Endothelial cell of umbilical vein (primary cell): ENCODE measurements at regions not wholly inside any gene's neighbourhood (a gene's known extent, or its start where the extent isn't known, plus 50 kb on each side); places are given as distances from the start of the nearest gene placed in this dataset.

Experiments used
- BruUV-seq: library from RNA; stranded (reverse); fragments of 400-500 nt; replicated peaks from 2 replicates; lab custom pipeline; 2021; lab: Mats Ljungman, UMichigan
- CTCF ChIA-PET: fragments of 300-600, 350-600 bp; sonication (Branson Sonifier 250); formaldehyde crosslinking; loops from one replicate; lab custom pipeline; 2021; ENCODE audit warnings: antibody characterized with exemption, inconsistent platforms; lab: Charles Lee
- POLR2A ChIA-PET: fragments of 300-600, 350-600 bp; sonication (Branson Sonifier 250); formaldehyde crosslinking; loops from one replicate; lab custom pipeline; 2021; ENCODE audit warnings: antibody characterized with exemption, inconsistent platforms; lab: Charles Lee
- DNase-seq: peaks from one replicate; pipeline ENCODE4 v3.0.0-alpha.2; 2011; ENCODE audit warnings: low read depth, low spot score
- FAIRE-seq: peaks from 2 replicates; lab custom pipeline; 2011; peaks lifted over from hg19 to GRCh38; lab: Jason Lieb, UNC
- H2AFZ ChIP-seq: 2 replicates; pipeline ENCODE4 v1.6.0; 2012; ENCODE audit warnings: low read depth, low read length, control low read depth, inconsistent platforms
- H3K27ac ChIP-seq: 2 replicates; pipeline ENCODE4 v1.5.1; 2011; ENCODE audit warnings: low read depth, mild to moderate bottlenecking, control low read depth, low read length, moderate library complexity; ENCODE audit not compliant: insufficient read depth
- H3K27me3 ChIP-seq, 2 experiments: 2 replicates each; pipeline versions ENCODE4 v1.6.0 to v1.6.1; 2011; ENCODE audit warnings: low read length in 2 of 2, mixed read lengths in 1 of 2; ENCODE audit not compliant: control insufficient read depth in 2 of 2, insufficient read depth in 2 of 2
- H3K36me3 ChIP-seq, 2 experiments: 2 replicates in 1 of 2; 3 replicates in 1 of 2; pipeline ENCODE4 v1.5.1; 2011; ENCODE audit warnings: low read length in 2 of 2, mild to moderate bottlenecking in 1 of 2, moderate library complexity in 1 of 2; ENCODE audit not compliant: control insufficient read depth in 2 of 2, insufficient read depth in 2 of 2; ENCODE audit errors: extremely low read depth in 1 of 2
- H3K4me1 ChIP-seq: 3 replicates; pipeline ENCODE4 v1.5.1; 2011; ENCODE audit warnings: mild to moderate bottlenecking, low read length; ENCODE audit not compliant: control insufficient read depth, insufficient read depth; ENCODE audit errors: extremely low read depth
- H3K4me2 ChIP-seq: 2 replicates; pipeline ENCODE4 v1.6.1; 2011; ENCODE audit warnings: low read length, control low read depth, mixed read lengths; ENCODE audit not compliant: insufficient read depth
- H3K4me3 ChIP-seq, 3 experiments: fragments of 200-600 bp in 1 of 3; sonication (generic), shearing (Covaris generic) in 1 of 3; replicated peaks in 1 of 3; 2 replicates each; pipeline ENCODE4 v1.5.1; 2011 to 2016; ENCODE audit warnings: control low read depth in 3 of 3, low read length in 3 of 3, mild to moderate bottlenecking in 2 of 3, inconsistent platforms in 1 of 3, low read depth in 1 of 3, moderate library complexity in 1 of 3; ENCODE audit not compliant: insufficient read depth in 1 of 3
- H3K79me2 ChIP-seq: 2 replicates; pipeline ENCODE4 v1.6.0; 2012; ENCODE audit warnings: low read length, inconsistent platforms; ENCODE audit not compliant: control insufficient read depth, insufficient read depth
- H3K9ac ChIP-seq: replicated peaks from 2 replicates; pipeline ENCODE3; 2011; ENCODE audit warnings: low read length, control low read depth; ENCODE audit not compliant: insufficient read depth; ENCODE audit errors: extremely low read depth
- H3K9me1 ChIP-seq: replicated peaks from 3 replicates; pipeline ENCODE4 v1.6.0; 2011; ENCODE audit warnings: mild to moderate bottlenecking, low read length; ENCODE audit not compliant: control insufficient read depth, insufficient read depth; ENCODE audit errors: extremely low read depth
- H3K9me3 ChIP-seq: replicated peaks from 2 replicates; pipeline ENCODE4 v1.5.1; 2012; ENCODE audit warnings: low read length, inconsistent platforms; ENCODE audit not compliant: control insufficient read depth, insufficient read depth
- H4K20me1 ChIP-seq: replicated peaks from 2 replicates; pipeline ENCODE3; 2011; ENCODE audit warnings: mild to moderate bottlenecking, low read length; ENCODE audit not compliant: control insufficient read depth, insufficient read depth; ENCODE audit errors: extremely low read depth
- CTCF ChIP-seq, 2 donors: IDR thresholded peaks; 1 replicate in 1 of 2; 2 replicates in 1 of 2; pipeline ENCODE4 v1.5.1; 2011; ENCODE audit warnings: low read length in 2 of 2, mild to moderate bottlenecking in 2 of 2, moderate library complexity in 2 of 2, control low read depth in 1 of 2, inconsistent platforms in 1 of 2, low read depth in 1 of 2; ENCODE audit not compliant: insufficient read depth in 1 of 2; ENCODE audit errors: extremely low read depth in 1 of 2
- EZH2 ChIP-seq: IDR thresholded peaks from 2 replicates; pipeline ENCODE4 v1.6.1; 2012; ENCODE audit warnings: borderline replicate concordance, low read depth, mild to moderate bottlenecking, moderate library complexity, low read length, inconsistent platforms; ENCODE audit not compliant: severe bottlenecking
- FOS ChIP-seq: IDR thresholded peaks from 2 replicates; pipeline ENCODE4 v1.6.1; 2011; ENCODE audit warnings: mild to moderate bottlenecking, low read length, moderate library complexity, borderline replicate concordance; ENCODE audit not compliant: insufficient read depth
- GATA2 ChIP-seq: IDR thresholded peaks from 2 replicates; pipeline ENCODE4 v1.7.0; 2011; ENCODE audit warnings: low read depth, mild to moderate bottlenecking, moderate library complexity, mixed read lengths, low read length; ENCODE audit not compliant: insufficient read length, insufficient read depth
- JUN ChIP-seq: IDR thresholded peaks from 2 replicates; pipeline ENCODE4 v1.6.1; 2011; ENCODE audit warnings: borderline replicate concordance, low read depth; ENCODE audit not compliant: insufficient read length, insufficient read depth
- MAX ChIP-seq: IDR thresholded peaks from 2 replicates; pipeline ENCODE4 v1.6.1; 2011; ENCODE audit not compliant: insufficient read depth, insufficient read length
- MYC ChIP-seq: IDR thresholded peaks from one replicate; pipeline ENCODE4 v1.6.1; 2011; ENCODE audit warnings: mild to moderate bottlenecking, low read depth, low read length
- POLR2A ChIP-seq: IDR thresholded peaks from 2 replicates; pipeline ENCODE4 v1.6.1; 2012; ENCODE audit warnings: low read depth, mild to moderate bottlenecking, control low read depth, low read length
- POLR2AphosphoS5 ChIP-seq: IDR thresholded peaks from 2 replicates; pipeline ENCODE4 v1.6.1; 2012; ENCODE audit warnings: low read depth, mild to moderate bottlenecking, control low read depth, low read length, moderate library complexity; ENCODE audit not compliant: insufficient read depth
- dilution Hi-C: fragments of 300-500 bp; cut with MboI; formaldehyde crosslinking; loops from one replicate; pipeline ENCODE4 v1.15.0; 2019; ENCODE audit warnings: low sequenced_read_pairs; ENCODE audit not compliant: extremely low pct_ligation_motif_present
- intact Hi-C: fragments of 100-400 bp; cut with micrococcal nuclease; formaldehyde crosslinking; loops from one replicate; pipeline ENCODE4 v1.10.0; 2022

GRCh38 chr4:116862592-116862991 is 222.8 kb downstream of the TRAM1L1 start:
- DNase-seq, result no peak
- no peak overlapping the region for H2AFZ ChIP-seq
- no peak overlapping the region for H3K4me3 ChIP-seq
- ChIA-PET POLR2A (no interaction called here), CTCF (no interaction called here)
- H3K4me1 ChIP-seq, result no peaks in the 10 kb centered on the region
- TF ChIP-seq JUN (no peak), FOS (no peak), MYC (no peak), POLR2AphosphoS5 (no peak), POLR2A (no peak), CTCF (IDR thresholded peaks at IDR 0.05; ENCODE audit: extremely low read depth in 1 of 2, insufficient read depth in 1 of 2, low read depth in 1 of 2, low read length in 2 of 2) (no peak), EZH2 (no peak), GATA2 (no peak), MAX (no peak)
- no peak overlapping the region for H3K4me2 ChIP-seq
- dilution Hi-C loops (no loop called here), intact Hi-C loops (no loop called here)
- no peak overlapping the region for H3K27ac ChIP-seq
- H3K27me3 ChIP-seq, result no peaks in the 10 kb centered on the region
- no TSS peak for BruUV-seq
- no peaks in the 10 kb centered on the region for H4K20me1 ChIP-seq
- H3K79me2 ChIP-seq, result no peaks in the 10 kb centered on the region
- no peaks in the 10 kb centered on the region for H3K9me3 ChIP-seq
- no peaks in the 10 kb centered on the region for H3K9me1 ChIP-seq
- no peak overlapping the region for H3K9ac ChIP-seq
- FAIRE-seq, result no peak
- H3K36me3 ChIP-seq, result no peaks in the 10 kb centered on the region
